ENCODE measurements at regions not wholly inside any gene's neighbourhood (a gene's known extent, or its start where the extent isn't known, plus 50 kb on each side); places are given as distances from the start of the nearest gene placed in this dataset.
"Not testable (repeated sequence)": the region's sequence is repeated elsewhere in the genome, so short reads cannot be mapped to it uniquely, and the experiment has no call there.

DNA sequence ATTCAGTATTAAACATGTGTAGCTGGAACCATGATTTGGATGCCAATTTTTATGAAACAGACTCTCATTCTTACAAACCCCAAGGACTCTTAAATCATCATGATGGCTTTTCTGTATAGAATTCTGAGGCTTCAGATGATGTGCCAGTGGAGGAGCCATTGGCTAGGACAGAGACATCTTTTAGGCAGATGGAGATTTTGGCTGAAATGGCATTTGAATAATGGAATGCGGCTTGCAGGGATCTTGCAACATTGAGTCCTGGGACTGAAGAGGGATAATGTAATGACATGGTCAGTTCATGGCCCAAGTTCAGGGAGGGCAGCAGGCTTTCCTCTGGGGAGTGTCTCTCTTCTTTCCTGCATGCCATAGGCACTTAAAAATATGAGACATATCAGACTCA, 172.4 kb downstream of the ABCA8 start:
- DNase-seq (ENCODE audit: low read depth in 2 of 2), result no peak

DNA sequence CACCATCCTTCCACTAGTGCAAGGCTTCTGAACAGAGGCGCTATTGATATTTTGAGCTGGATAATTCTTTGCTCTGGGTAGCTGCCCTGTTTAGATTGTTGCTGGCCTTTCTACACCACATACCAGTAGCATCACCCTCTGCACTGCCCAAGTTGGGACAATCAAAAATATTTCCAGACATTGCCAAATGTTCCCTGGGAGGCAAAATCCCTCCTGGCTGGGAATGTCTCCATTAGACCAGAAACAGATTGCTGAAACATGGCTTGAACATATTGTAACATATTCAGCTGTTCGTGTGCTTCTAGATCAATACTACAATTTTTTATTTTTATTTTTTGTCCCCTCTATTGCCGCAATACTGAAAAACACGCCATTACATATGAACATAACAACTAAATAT, 174.6 kb downstream of the ABCA8 start:
- DNase-seq (ENCODE audit: low read depth in 2 of 2), result no peak

DNA sequence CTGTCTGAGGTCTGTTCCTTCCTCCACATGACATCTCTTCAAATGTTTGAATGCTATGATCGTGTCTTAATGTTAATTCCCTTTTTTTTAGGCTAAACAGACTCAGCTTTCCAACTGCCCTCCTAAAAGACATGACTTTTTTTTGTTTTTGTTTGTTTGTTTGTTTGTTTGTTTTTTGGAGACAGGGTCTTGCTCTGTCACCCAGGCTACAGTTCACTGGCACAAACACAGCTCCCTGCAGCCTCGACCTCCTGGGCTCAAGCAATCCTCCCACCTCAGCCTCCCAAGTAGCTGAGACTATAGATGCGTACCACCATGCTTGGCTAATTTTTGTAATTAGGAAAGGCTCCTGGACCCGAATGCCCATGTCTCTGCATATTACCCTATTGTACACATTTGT, 176.5 kb downstream of the ABCA8 start:
- no peak for DNase-seq (ENCODE audit: low read depth in 2 of 2)

DNA sequence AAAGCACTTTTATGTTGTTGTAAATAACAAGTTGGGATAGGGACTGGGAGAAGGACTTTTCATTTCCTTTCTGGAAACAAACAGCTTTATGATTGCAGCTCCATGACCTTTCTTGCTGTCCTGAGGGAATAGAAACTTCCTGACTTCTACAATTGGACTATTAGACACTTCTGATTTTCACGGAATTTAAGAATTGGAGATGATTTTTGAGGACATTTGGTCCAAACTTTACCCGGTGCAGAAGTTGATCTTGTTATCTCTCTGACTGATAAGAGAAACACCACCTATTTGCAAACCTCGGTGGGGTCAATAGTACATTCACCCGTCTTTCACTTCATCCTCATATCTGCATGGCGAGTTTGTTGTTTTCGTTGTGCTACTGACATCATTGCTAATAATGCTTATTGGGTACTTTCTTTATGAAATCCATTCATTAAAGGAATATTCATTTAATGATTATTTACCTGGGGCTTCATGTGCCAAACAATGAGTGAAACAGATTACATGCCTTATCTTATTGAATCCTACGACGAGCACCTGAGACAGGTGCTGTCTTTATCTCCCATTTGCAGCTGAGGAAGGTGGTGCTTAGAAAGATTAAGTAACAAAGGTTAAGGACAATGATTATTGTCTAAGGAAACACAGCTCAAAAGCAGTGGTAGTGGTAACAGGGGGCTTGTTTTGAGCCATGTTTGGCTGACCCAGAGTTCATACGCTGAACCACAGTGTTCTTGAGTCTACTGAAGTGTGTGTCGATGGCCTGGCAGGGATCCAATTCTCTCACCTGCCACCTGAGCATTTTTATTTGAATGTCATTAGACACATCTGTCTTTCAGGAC, 176.9 kb upstream of the FAM20A start:
- DNase-seq (ENCODE audit: low read depth in 2 of 2), result no peak

DNA sequence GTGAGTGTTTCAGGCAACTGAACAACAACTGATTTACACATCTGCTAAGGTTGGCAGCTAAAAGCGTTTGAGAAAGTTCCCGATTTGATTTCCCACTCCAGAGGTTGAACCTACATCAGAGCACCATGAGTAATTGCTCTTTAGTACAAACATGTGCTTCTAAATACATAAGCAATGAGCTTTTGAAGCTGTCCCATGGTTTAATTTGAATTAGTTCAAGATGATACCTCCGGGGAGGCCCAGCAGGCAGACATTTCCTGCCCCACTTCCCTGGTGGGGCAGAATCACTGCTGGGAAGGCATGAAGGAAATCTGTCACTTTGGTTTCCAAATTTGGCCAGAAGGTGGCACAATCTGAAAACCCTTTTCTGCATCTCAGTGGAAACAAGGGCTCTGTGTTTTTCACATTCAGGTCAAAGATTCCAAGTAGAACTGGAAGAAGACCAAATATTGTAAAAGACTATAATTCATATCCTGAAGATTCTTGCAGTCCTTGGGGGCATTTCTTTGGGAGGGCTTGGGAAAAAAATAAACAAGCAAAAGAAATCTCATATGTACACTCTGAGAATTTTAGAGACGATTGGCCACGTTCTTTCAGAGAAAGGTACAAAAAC, 176.2 kb upstream of the FAM20A start:
- DNase-seq (ENCODE audit: low read depth in 2 of 2), result peak in 1 of 2 donors; percentile 81

DNA sequence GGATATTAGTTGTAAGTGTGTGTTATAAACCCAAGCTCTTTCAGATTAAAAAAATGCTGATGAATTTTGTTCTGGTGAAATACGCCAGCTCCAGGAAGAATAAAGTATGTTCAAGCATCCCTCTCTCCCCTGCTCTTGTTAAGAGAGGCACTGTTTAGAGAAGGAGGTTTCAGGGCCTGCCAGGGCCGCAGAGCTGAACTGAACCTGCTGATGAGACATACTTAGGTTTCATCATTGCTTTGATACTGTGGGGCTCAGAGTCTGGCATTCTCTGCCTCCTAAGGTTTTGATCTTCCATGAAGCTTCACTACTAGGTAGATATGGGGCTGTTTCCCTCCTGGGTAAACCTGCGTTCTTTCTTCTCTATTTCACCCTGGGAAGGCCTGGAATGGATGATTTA, 175.3 kb upstream of the FAM20A start:
- no peak for DNase-seq (ENCODE audit: low read depth in 2 of 2)

DNA sequence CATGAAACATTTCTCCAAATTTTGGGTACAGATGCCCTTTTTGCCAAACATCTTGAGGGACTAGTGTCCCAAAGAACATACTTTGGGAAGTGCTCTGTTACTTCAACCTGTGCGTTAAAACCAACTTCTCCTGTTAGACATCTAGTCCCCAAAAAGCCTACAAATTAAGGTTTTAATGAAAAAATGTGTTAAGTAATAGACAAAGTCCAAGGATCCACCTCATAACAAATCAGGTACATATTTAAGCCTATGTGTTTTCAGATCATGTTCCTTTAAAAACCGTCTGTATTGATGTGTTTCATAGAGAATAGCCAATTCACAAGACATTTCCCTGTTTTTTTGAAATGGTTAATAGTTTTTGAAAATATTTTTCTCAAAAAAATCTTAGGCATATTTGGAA, 174.8 kb upstream of the FAM20A start:
- no peak for DNase-seq (ENCODE audit: low read depth in 2 of 2)

DNA sequence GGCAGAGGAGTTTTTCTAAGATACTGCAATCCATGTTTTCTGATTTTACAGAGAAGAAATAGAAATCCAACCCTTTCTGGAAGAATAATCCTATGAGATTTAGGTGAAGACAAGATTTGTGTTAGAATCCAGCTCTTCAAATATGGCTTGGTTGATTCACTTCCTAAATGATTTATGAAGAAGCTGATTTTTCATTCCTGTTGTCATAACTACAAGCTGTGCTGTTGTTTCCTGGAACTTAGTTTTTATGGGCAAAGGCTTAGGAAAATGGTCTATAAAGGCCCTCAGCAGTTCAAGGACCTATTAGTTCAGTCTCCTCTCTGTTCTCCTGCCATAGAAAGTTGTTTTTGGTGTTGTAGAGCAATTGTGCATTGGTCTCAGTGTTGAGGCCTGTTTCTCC, 174.2 kb upstream of the FAM20A start:
- peak in 1 of 2 donors; percentile 84 for DNase-seq (ENCODE audit: low read depth in 2 of 2)

DNA sequence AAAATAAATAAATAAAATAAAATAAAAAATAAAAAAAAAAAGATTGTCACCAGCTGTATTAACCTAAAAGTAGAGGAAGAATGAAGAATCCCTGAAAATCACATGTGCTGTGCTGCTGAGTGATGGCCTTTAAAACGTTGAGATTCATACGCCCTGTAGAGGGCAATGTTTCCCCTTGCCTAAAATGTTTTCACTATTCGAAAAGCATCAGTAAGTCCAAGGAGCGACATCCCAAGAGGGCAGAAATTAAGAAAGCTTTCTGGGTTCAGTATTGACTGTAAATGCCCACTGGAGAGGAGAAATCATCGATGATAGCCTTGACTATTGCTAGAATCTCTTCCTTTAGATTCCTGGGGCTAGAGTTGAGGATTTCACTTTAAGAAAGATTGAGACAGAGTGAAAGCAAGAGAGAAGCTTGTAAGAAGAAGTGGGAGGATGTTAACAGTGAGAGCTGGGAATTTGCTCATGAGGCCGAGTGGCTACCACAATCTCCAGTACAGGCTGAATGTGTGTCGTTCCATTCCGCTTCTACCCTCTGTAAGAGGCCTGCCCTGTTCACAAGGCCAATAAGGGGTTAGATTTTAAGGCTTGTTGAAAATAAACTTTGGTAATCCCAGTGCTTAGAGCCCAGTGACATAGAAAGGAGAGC, 170.8 kb upstream of the FAM20A start:
- peak in 1 of 2 donors; percentile 76 for DNase-seq (ENCODE audit: low read depth in 2 of 2)

DNA sequence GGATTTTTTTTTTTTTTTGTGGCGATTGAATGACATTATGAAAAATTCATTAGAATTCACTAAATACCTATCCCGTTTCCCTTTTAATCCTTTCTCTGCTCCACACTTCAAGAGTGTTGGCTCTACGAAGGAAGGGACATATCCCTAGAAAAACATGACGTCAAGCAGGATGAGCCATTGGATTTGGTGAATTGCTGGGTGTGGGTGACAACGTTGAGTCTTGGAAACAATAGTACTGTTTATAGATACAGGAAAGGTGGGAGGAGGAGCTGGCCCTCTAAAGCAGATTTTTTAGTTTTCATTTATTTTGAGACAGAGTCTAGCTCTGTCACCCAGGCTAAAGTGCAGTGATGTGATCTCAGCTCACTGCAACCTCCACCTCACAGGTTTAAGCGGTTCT, 167.6 kb upstream of the FAM20A start:
- DNase-seq (ENCODE audit: low read depth in 2 of 2), result peak; percentile 36 to 44

DNA sequence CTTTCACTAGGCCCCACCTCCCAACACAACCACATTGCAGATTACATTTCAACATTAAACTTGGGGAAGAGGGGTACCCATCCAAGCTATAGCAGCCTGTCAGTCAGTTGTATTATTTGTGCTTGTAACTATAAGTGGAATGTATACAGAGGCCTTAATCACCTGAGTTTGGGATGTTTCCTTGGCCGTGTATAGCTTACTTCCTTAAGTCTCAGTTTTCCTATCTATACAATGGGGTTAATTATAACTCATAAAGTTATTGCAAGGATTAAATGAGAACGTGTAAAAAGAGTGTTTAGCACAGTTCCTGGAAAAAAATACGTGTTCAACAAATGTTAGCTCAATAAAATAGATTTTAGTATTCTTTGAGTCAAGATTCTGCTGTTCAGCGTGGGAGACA, 165.5 kb upstream of the FAM20A start:
- DNase-seq (ENCODE audit: low read depth in 2 of 2), result no peak

DNA sequence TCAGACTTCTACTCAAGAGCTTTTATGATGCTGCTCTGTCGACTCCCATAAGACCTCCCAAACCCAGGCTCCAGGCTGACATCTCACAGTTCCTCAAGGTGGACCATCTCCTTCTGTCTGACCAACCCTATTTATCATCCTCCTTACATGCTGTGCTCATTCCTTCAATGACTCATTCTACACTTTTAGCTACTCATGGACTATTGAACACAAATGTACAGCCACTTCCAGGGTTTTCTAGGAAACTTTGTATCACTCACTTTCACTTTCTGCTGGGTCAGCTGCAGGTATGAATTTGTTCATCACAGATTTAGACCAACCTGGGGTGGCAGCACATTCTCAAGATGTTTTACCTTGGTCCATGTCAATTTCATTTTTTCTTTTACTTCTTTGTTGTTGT, 162.4 kb upstream of the FAM20A start:
- DNase-seq (ENCODE audit: low read depth in 2 of 2), result no peak

DNA sequence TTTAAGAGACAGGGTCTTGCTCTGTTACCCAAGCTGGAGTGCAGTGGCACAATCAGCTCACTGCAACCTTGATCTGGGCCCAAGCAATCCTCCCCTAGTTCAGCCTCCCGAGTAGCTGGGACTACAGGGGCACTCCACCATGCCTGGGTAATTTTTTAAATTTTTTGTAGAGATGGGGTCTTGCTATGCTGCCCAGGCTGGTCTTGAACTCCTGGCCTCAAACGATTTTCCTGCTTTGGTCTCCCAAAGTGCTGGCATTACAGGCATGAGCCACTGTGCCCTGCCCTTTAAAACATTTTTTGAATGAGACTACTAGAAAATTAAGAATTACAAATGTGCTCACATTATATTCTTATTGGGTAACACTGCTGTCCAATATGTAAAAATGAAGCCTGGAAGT, 161.7 kb upstream of the FAM20A start:
- no peak for DNase-seq (ENCODE audit: low read depth in 2 of 2)

DNA sequence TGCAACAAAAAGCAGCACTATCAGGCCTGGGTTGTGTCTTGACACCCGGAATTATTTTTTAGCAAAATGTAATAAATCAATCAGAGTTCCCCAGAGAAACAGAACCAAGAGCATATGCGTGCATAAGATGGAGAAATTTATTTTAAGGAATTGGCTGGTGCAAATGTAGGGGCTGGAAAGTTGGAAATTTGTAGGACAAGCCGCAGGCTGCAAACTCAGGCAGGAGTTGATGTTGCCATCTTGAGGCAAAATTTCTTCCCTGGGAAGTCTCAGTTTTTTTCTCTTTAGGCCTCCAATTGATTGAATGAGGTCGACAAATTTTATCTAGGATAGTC, 158.9 kb upstream of the FAM20A start:
- DNase-seq (ENCODE audit: low read depth in 2 of 2), result no peak

DNA sequence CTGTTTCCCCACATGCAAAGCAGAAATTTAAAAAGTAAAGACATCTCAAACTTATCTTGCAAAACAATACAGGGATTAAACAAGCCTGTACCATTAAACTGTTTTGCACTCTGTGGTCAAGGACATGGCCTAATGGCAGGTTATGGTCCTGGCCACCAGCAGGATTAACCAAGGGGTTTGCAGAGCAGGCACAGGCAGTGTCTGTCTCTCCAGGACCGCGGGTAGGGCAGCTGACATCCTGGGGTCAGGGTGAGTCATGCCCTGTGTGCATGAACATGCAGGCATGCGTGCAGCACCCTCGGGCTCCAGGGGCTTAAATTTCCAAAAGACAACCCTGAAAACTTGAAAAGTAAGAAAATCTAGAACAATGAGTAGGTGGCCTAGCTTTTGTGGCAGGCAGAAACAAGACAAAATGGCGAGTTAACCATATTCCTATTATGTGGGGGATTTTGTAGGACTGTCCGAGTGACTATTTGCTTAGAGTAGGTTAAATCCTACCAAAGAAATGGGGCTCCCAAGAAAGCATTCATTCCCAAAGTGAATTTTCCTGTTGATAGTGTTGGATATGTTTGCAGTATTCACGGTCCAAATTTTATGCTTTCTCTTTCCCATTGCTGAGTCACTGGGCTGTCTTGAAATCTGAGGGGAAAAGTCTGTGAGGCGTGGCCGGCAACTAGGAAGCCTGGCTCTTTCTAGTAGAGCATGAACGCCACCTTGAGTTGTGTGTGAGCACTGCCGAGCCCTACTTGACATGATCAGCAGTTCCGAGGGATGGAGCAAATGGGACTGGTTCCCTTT, 158.4 kb upstream of the FAM20A start:
- DNase-seq (ENCODE audit: low read depth in 2 of 2), result peak; percentile 75 to 90

DNA sequence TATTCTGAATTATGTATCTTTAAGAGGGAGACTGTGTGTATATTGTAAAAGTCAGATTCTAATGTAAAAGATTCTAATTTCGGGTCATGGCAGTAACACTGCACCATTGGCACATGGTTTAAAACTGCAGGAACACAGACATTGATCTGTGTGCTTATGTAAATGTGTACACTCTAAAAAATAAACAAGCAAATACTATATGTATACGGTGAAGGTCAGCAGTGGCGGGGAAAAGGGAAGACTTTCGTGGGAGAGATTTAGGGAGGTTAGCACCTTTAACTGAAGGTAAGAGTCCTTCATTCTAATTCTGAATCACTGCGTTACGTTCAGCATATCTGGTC, 157.8 kb upstream of the FAM20A start:
- no peak for DNase-seq (ENCODE audit: low read depth in 2 of 2)

DNA sequence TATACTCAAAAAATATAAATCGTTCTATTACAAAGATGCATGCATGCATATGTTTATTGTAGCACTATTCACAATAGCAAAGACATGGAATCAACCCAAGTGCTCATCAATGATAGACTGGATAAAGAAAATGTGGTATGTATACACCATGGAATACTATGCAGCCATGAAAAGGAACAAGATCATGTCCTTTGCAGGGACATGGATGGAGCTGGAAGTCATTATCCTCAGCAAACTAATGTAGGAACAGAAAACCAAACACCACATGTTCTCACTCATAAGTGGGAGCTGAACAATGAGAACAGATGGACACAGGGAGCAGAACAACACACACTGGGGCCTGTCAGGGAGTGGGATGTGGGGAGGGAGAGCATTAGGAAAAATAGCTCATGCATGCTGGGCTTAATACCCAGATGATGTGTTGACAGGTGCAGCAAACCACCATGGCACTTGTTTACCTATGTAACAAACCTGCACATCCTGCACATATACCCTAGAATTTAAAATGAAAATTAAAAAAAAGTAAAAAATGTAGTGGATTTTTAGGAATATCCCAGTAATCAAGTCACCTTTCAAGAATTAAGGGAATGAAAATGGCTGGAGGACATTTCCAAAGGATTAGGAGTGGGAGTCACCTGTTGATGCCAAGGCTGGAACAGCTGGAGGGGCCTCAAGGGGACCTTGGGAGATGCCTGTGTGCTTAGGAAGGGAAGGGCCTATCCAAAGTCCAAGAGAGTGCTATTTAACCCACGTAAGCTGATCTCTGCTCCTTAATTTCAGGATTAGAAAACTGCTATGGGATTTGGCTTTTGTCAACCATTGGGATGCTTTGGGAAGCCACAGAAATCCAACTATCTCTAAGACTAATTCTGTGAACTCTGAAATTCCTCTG, 156.9 kb upstream of the FAM20A start:
- not testable (repeated sequence) for DNase-seq (ENCODE audit: low read depth in 2 of 2)

DNA sequence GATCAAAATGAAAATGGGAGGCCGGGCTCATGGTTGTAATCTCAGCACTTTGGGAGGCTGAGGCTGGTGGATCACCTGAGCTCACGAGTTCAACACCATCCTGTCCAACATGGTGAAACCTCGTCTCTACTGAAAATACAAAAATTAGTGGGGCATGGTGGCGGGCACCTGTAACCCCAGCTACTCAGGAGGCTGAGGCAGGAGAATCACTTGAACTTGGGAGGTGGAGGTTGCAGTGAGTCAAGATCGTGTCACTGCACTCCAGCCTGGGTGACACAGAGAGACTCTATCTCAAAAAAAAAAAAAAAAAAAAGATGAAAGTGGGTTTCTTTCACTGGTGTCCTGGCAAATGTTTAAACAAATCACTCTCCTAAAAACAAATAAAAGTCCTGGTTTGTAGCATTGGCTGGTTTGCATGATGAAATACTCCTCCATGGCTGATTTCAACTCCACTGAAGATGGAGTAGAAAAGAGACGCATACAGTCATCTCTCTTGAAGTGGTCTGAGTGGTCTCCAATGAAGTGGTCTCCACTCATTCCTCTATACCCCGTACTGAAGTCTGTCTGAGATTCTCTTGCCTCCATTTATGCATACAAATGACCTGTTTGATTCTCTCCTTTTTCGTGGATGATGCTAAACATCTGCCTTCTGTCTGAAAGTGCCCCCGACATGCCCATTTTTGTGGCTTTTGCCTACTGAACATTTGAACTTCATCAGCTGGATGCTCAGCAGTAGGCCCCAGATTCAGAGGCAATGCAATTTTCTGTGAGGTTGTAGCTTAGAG, 153.0 kb upstream of the FAM20A start:
- DNase-seq (ENCODE audit: low read depth in 2 of 2), result no peak

DNA sequence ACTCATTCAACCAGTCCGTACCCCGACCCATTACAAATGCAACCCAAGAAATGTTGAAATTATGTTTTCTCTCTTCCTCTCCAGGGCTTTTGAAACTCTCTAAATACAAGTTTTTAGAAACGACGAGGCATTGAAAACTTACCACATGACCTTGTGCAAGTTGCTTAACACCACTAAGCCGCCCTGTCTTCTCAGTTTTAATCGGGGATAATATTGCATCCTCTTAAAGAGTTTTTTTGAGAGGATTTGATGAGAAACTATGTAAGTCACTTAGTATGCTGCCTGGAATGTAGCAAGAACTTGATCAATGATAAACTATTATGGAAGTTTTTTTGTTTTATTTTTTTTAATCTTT, 149.0 kb upstream of the FAM20A start:
- DNase-seq (ENCODE audit: low read depth in 2 of 2), result no peak
